ENCODE measurements at regions not wholly inside any gene's neighbourhood (a gene's known extent, or its start where the extent isn't known, plus 50 kb on each side); places are given as distances from the start of the nearest gene placed in this dataset.

DNA sequence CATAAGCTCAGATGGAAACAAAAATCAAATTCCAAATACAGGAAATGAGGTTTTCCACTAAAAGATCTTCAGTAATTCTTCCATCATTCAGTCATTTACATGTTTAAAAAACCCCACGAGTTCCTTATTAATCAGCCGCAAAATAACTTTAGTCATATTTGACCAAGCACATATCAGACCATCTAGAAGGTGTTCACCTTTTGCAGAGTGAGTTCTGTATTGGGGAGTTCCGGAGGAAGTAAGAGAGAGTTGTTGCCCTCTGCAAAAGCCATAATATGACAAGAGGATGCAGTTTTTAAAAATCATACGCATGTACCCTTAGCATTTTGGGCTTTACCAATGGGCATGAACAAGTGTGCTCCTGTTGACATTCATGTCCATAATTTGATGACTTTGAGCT lies 61.6 kb downstream of the CCR1 start:
- no peak for DNase-seq (ENCODE audit: low read depth in 3 of 3)

DNA sequence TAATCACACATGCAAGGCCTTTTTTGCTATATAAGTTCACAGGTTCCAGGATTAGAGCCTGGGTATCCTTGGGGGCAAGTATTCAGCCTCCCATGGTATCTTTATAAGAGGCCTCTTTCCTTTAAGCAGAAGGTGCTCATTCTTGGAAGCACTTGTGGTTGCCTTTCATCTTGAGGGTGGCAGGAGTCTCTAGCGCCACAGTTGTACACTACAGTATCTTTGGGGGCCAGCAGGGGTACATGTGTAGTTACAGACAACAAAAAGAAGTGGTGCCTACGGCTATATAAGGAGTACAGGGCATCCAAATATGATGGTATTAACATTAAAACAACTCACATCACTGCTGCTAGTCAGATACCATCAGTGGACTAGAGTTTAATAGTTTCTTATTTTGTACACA lies 62.1 kb downstream of the CCR1 start:
- no peak for DNase-seq (ENCODE audit: low read depth in 3 of 3)

DNA sequence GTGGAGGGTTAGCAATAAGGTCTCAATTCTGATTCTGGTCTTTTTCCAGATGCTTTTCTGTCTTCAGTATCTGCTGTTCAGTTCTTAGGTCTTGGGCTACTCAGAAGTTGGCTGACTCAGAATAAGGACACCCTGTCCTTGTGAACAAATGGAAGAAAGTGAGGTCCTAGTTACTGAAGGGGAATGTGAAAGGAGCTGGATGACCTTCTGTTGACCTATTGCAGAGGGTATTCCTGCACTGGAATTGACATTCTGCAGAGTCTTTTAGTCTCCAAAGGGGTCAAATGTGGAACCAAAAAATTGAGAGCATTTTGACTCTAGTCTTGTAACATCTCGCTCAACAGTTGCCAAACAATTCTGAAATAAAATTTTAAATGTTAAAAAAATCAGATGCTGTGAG lies 63.0 kb downstream of the CCR1 start:
- no peak for DNase-seq (ENCODE audit: low read depth in 3 of 3)

DNA sequence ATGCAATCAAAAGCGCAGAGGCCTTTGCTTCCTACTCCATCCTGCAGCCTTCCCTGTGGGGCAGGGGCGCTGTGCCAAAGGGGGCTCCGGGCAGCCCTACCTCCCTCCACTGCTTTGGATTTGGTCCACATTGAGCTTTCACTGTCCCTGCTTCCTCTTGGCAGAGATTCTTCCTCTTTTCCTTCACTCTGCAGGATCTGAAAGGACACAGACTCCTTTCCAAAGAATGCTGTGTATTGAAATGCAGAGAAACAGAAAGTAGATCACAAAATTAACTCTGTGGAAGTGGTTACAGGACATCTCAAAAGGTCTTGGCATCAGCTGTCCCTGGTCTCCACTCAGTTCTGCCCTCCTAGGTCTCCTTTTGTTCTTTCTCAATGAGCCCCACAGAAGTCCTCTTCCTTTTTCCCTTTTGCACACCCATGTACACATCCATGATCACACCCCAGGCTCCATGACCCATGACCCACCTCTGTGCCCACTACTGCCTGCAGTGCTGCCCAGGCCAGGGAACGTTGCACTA lies 64.1 kb downstream of the CCR1 start:
- no peak for DNase-seq (ENCODE audit: low read depth in 3 of 3)

DNA sequence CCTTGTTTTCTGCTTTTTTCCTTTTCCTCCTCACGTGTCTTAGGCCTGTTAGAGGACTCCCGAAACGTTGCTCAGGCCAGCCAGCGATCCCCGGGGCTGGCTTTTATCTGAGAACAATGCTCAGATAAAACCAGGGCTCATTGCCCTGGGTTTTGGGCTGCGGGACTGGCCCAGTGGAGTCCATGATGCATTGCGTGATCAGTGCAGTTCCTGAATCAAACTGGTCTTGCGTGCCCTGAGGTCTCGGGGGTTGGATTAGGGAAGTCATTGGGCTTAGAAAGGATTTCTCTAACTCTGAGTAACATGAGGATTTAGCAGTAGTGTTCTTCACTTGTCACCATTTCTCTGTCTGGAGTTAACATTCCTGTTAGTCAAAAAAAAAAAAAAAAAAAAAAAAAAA lies 66.3 kb downstream of the CCR1 start:
- no peak for DNase-seq (ENCODE audit: low read depth in 3 of 3)

DNA sequence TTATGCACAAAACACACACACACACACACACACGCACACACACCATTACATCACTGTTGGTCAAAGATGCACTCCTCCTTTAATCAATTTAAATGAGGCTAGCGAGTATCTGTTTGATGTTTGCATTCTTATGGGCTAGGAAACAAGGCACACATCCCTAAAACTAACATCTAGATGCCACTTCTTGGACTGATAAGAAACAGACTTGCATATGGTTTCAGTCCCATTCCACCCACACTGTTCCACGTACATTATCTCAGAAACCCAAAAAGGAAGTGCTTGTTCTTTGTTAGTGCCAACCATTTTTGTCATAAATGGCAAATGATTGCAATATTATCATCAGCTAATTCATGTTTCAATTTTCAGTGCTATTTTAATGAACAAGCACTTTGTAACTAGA lies 69.5 kb downstream of the CCR1 start:
- DNase-seq (ENCODE audit: low read depth in 3 of 3): no peak

DNA sequence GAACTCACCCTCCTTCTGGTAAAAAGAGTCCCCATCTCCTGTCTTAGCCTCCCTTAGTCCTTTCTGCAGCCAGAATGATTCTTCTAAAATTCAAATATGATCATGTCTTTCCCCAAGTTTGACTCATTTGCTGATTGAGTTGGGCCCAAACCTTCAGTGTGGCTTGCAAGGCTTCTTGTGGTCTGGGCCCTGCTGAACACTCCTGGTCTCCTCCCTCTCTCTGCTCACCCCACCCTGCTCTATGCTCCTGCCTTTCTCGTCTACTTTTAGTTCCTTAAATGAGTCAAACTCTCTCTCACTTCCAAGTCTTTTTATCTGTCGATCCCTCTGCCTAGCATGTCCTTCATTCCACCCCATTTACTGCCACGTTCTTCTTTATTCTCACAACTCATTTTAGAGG lies 72.6 kb downstream of the CCR1 start:
- no peak for DNase-seq (ENCODE audit: low read depth in 3 of 3)

DNA sequence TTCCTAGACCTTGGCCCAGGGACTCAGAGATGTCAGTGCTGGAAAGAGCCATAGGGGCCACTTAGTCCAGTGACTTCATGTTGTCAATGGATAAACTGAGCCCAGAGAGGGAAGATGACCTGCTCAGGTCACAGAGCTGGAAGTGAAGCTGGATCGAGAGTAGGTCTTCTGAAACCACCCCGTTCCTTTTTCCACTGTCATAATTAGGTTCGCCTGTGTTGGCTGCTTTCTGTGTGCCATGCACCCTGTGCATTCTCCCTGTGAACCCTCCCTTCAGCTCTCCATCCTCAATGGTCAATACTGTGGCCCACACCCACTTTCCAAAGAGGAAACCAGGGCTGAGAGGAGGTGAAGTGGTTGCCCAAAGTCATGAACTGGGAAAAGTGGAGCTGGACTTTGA lies 74.8 kb downstream of the CCR1 start:
- DNase-seq (ENCODE audit: low read depth in 3 of 3): no peak

DNA sequence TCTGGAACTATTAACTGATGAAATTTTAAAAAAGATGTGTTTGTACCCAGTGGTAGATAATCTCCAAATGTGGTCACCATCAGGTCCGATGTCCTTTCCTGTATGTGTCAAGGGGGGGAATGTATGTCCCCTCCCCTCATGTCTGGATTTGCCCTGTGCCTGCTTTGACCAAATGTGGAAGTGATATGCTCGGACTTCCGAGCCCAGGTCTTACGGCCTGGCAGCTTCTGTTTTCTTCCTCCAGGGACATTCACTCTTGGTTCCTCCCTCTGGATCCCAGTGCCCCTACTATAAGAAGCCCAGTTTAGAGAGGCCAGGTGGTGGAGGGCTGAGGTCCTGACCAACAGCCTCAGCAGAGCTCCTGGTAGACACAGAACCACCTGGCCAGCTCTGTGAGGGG lies 75.5 kb downstream of the CCR1 start:
- DNase-seq (ENCODE audit: low read depth in 3 of 3): no peak

DNA sequence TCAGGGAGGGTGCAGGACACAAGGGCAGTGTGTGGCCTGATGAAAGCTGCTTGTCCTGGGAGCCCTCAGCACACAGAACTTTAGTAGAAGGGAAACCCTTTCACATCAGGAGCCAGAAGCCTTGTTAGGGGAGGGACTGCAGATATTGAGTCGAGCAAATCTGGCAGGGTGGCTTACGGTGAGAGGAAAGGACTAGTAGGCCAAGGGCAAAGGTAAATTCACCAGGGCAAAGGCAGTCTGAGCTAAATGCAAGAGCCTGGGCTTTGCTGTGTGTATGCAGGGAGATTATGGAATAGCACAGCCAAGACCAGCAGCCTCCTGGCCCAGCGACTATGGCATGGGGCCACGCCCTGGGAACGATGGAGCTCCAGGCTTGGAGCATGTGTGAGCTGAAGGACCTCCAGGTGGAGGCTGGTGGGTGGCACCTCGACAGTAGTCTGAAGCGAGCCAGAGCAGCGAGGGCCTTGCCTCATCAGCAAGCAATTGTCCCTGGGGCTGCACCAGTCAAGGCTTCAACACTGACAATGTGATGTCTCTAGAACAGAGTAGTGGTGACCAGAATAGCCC lies 76.1 kb downstream of the CCR1 start:
- no peak for DNase-seq (ENCODE audit: low read depth in 3 of 3)

DNA sequence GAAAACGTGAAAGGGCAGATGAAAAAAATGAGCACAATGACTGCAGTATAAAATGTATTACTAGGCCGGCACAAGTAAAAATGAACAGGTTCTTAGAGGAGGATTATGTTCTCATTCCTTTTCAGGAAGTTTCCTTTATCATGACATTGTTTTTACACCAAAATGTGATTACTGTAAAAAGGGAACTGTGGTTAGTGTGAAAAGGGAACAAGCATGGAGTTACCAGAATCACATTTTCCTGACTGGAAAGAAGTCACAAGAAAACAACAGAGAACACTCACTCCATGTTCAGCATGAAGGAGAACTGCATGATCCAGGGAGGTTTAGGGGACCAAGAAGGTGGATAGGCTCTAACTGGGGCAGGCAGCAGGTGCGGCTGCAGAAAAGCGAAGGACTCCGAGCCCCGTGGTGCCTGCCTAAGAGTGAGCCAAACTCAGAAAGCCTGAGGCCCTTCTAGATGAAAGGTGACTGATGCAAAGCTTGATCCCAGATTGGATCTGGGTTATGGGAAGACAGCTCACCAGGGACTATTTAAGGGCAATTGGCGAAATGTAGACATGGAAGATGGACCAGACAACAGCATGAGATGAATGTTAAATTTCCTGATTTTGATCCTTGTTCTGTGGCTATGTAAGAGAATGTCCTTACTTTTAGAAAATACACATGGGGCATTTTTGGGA lies 77.3 kb downstream of the CCR1 start:
- DNase-seq (ENCODE audit: low read depth in 3 of 3): no peak

DNA sequence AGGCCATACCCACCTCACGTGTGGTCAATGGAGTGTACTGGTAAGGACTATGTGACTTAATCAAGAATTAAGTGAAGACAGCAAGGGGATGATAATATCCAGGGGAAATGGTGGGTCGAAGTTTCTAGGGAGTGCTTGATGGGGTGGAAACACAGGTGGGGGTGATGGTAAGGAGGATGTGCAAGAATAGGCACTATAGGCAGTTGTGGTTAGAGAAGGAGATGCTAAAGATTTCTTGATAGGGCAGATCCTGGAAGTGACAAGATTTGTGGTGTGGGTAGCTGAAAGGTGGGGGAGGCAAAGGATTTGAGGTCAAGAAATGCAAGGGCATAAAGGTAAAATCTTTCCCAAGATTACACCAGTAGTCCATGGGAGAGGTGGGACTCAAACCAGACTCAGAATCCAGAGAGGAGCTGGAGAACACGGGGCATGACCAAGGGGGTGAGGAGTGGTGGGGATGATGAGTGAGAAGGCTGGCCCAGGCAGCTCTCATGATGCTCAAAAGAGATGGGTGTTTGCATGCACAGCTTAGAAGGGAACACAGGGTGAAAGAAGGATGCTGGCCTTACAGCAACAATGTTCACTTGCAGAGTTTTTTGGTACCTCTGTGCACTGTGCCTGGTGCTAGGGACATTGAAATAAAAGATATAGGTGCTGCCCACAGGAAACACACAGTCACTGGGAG lies 78.4 kb downstream of the CCR1 start:
- no peak for DNase-seq (ENCODE audit: low read depth in 3 of 3)

DNA sequence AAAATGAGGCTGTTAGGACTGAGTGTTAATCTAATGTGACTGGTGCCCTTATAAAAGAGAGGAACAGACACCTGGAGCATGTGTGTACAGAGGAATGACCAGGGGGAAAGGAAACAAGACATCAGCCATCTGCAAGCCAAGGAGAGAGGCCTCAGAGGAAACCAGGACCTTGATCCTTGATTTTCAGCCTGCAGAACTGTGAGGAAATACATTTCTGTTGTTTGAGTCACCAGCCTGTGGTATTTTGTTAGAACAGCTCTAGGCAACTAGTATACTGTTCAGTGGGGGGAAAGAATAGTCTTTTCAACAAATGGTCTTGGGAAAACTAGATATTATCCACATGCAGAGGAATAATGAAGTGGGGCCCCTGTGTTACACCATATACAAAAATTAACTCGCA lies 80.6 kb downstream of the CCR1 start:
- no peak for DNase-seq (ENCODE audit: low read depth in 3 of 3)

DNA sequence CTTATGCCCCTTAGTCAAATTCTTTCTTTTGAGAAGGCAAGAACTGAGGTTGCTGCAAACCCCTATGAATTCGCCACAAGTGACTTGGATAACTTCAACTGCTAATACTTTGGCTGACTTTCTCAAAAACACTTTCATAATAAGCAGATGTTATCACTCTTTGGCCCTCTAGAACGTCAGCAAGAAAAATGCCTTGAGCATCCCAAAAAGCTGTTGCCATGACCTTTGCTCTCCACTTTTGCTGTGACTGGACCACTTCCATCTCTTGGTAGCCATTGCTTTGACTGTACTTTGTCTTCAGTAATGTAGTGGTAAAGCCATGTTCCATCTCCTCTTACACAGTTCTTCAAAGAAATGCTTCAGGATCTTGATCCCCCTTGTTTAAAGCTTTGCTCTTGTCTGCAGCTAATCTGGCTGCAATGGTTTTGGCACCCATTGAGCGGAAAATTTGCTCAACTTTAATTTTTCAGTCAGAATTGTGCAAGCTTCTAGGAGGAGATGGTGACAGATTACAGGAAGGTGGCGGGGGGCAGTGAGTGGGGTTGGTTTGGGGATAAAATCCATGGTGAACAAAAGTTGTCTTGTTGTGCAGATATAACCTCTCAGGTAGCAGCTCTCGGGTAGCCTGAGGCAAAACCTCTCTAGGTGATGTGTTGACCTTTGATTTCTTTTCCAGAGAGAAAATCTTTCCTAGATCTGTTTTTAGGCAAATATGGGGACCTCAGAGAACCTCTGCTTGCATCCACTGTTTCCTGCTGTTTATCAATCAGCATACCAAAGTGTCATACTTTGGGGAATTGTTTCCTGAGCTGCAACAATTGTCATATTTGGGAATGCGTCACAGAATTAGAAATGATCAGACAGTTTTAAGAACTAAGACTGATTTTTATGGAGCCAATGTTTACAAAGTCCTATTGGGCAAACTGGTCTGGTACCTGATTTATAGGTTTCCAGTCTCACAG lies 83.6 kb downstream of the CCR1 start:
- no peak for DNase-seq (ENCODE audit: low read depth in 3 of 3)

DNA sequence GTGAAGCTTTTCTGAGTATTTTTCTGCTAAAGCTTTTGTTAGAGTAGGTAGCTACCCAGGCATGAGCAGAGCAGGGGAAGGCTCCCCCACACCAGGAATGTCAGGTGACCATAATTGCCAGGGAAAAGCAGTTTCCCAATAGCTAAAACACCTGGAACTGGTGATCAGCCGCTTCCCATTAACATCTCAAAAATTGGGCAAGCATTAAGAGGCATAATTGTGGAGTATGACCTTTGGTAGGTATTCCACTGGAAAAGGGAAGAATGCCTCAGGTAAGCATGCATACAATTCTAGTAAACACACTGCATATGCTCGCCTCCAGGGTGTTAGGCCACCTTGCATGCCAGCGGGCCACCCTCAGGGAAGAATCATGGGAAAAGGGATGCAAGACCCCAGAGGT lies 84.5 kb downstream of the CCR1 start:
- no peak for DNase-seq (ENCODE audit: low read depth in 3 of 3)

DNA sequence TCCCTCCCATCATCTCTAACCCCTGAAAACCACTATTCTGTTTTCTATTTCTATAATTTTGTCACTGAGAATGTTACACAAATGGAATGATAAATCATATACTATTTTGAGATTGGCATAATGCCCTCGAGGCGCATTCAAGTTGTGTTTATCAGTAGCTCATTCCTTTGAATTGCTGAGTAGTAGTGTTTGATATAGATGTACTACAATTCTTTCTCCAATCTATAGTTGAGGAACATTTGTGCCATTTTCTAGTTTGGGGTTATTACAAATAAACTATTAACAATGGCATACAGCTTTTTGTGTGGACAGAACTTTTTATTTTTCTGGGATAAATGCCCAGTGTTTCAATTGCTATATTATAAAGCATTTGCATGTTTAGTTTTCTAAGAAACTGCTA lies 86.0 kb downstream of the CCR1 start:
- no peak for DNase-seq (ENCODE audit: low read depth in 3 of 3)

DNA sequence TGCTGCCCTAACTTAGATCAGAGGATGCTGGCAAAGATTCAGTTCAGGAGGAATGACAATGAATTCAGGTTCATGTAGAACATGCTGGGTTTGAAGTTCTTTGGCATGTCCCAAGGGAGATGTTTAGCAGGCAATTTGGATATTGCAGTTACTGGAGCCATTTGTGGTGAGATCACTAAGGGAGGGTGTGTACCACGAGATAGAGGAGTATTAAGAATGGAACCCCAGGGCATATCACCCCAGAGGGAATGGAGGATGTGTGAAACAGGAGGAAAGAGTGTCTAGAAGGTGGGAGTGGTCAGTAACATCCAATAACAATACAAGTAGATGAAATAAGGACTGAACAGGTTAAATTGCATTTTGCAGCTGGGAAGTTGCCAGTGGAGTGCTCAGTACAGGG lies 87.1 kb downstream of the CCR1 start:
- DNase-seq (ENCODE audit: low read depth in 3 of 3): no peak

DNA sequence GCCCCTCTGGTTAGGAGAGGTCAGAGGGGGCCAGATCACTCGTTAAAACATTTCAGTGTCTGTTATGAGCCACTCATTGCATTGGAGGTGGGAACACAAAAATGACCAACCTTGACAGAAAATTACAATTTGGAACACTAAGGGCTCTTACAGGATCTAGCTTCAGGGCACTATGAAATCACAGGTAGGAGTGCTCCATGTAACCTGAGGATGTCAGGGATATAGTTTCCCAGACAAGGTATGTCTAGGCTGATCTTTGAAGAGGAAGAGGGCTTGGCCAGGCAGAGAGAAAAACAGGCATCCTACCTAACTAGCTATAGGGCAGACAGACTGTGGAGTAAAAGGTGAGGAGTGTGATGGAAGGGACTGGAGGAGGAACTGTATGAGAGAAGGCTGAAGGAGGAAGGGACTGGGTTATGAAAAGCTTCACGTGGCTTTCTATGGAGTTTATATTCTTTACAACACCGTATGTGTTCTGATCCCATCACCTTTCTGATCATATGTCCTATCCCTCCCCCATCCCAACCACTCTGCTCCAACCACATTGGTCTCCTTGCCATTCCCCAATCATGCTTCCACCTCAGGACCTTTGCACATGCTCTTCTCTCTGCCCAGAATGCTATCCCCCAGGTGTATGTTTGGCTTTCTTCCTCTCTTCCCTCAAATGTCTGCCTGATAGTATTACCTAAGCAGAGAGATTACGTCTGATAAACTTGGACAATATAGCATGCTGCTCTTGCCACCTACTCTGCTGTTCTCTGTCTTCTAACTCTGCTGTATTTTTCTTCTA lies 88.2 kb downstream of the CCR1 start:
- no peak for DNase-seq (ENCODE audit: low read depth in 3 of 3)

DNA sequence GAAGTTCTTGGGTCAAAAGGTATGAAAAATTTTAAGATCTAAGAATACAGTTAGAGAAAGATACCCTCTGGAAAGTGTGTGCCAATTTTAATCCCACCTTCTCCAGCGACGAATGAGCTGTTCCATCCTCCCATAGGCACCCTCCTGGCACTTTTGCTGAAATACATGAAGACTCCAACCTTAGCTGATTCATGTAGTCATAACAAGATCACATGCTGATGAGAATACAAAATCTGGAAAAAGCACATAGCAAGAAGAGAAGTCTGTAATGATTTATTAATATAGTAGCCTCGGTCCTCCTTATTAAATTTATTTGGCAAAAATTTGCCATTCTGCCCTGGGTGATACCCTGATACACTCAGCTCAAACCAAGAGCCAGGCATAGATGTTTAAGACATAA lies 88.9 kb downstream of the CCR1 start:
- DNase-seq (ENCODE audit: low read depth in 3 of 3): no peak

DNA sequence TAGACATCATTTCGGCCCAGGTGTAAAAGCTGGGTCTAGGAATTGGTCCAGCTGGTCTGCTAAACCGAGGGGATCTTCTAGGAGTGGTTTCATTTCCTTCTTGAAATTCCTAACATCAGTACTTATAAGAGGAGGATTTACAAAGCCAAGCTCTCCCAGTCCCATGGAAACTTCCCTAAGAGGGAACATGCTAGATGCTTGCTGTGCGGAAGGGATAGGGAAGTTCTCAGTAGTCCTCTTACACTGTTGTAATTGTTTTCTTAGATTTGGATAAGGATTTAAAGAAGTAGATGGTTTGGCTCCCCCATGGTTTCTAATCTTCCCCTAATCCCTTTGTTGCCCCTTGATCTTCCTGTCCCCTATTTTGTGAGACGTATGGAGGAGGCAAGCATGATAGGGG lies 89.7 kb upstream of the XCR1 start:
- no peak for DNase-seq (ENCODE audit: low read depth in 3 of 3)

DNA sequence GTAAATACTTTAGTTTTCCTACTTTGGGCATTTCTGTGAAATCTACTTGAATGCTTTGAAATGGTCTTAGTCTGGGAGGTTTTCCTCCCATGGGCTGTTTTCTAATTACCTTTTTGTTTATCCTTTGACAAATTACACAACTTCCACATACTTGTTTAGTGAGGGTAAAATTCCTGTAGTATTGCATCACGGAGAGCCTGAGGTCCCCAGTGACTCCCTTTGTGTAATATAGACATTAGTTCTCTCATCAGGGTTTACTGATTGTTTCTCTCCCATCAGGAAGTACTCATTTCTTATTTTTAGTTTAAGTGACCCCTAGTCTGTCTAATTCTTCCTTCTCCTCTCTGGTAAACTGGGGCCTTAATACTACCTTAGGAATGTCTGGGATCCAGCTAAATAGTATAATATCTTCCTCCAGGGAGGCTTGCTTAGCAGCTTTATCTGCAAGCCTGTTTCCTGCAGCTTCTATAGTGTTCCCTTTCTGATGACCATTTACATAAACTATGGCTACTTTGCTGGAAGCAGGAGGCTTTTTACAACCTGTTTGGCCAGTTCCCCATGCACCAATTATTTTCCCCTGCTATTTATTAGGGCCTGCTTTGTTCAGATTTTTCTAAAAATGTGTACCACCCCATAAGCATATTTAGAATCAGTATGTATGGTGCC lies 87.2 kb upstream of the XCR1 start:
- DNase-seq (ENCODE audit: low read depth in 3 of 3): no peak

All from stimulated activated CD4-positive, alpha-beta T cell treated with anti-CD3 and anti-CD28 coated beads, TNF-alpha, amount 100 ng/mL, for 24 hours (primary cell).